ENCODE measurements at regions not wholly inside any gene's neighbourhood (a gene's known extent, or its start where the extent isn't known, plus 50 kb on each side); places are given as distances from the start of the nearest gene placed in this dataset.

DNA sequence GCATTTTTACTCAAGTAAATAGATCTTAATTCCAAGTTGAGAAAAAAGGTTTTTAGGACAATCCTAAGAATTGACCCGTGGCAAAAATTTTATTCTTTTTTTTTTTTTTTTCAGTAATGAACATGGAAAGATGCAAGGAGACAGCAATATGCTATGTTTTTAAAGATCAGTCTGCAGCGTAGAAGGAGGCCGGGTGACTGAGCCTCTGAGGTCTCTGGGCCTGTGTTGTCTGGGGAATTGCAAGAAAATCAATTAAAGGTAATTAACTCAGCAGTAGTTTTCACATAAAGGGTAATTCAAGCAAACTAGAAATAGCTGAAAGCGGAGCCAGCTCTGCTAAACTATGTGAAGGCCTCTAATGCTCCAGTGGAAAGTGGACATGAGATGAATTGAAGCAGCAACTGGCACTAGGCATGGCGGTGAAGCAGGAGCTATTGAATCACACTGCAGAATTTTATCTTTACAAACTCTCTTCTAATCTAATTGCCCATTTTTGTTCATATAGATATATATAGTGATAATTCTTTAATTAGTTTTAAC, 285.2 kb upstream of the ITGA1 start:
- Histone ChIP-seq H3K4me3 (ENCODE audit: control insufficient read depth in 1 of 2, extremely low read depth in 1 of 2, low read length in 1 of 2) (no peak overlapping the region), H3K9me3 (no peaks in the 10 kb centered on the region), H3K4me1 (ENCODE audit: control insufficient read depth in 1 of 2, extremely low read depth in 1 of 2, insufficient read depth in 2 of 2, low read length in 2 of 2) (peaks cover 0 to 5% of the 10 kb centered on the region in 2 experiments), H3K36me3 (ENCODE audit: control insufficient read depth in 2 of 2, extremely low read depth in 1 of 2, insufficient read depth in 1 of 2, low read length in 1 of 2) (no peaks in the 10 kb centered on the region), H3K27ac (ENCODE audit: low read length) (no peak overlapping the region), H3K27me3 (replicated peaks in 1 of 2; ENCODE audit: control insufficient read depth in 2 of 2, extremely low read depth in 1 of 2, insufficient read depth in 2 of 2, low read length in 1 of 2) (no peaks in the 10 kb centered on the region)
- ATAC-seq (replicated peaks in 1 of 4), result no peak
- ChIA-PET POLR2A (interaction anchor here in 1 of 2 donors (0.6 kb wide), 1 partner anchor 12 kb away, joined by 4 read pairs; no protein-coding TSS in a partner anchor), CTCF (interaction anchor here in 1 of 2 donors (1.2 kb wide), 1 partner anchor 72 kb away, joined by 4 read pairs; no protein-coding TSS in a partner anchor)
- H3K27me3 Mint-ChIP-seq, result peaks cover 0 to 4% of the 10 kb centered on the region in 2 donors
- no peak for DNase-seq
- no peaks in the 10 kb centered on the region for H3K9me3 Mint-ChIP-seq
- WGBS (ENCODE audit: insufficient coverage), result 80% methylated on average over 2 of the region's 5 CpGs
- H3K27ac Mint-ChIP-seq, result no peak overlapping the region
- H3K4me1 Mint-ChIP-seq, result peaks cover 0 to 4% (median 0%) of the 10 kb centered on the region in 3 donors
- H3K36me3 Mint-ChIP-seq, result no peaks in the 10 kb centered on the region
- no peak overlapping the region for H3K4me3 Mint-ChIP-seq

DNA sequence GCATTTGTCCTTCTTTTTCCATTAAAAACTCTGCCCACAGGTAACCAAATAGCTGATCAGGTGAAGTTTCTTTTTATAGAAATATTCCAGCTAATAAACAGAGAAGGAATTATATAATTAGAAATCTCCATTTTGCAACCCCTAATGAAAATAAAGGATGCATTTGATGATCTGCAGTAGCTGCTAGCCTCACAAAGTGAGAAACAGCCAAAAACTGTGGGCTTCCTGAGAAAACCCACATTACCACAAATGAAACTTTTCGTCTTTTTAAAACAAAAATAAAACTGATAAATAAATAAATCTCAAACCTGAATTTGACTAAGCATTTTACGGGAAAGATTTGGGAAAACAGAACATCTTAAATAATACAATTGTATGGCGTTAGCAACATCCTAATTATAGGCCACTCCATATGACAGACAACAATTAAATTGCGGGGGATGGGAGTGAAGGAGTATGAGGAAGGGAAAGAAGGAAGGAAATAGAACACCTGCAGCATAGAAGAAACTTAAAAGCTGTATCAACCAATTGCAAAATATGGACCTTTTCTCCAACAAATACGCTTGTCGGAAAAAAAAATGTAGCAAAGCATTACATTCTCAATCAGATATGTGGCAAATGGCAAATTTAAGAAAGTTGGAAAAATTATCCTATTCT, 283.0 kb upstream of the ITGA1 start:
- POLR2A ChIA-PET, result no interaction called here
- H3K27ac Mint-ChIP-seq, result no peak overlapping the region

GRCh38 chr5:52517667-52518066, 270.0 kb upstream of the ITGA1 start:
- Mint-ChIP-seq H3K27ac (no peak overlapping the region), H3K36me3 (no peaks in the 10 kb centered on the region), H3K27me3 (no peaks in the 10 kb centered on the region), H3K4me1 (no peaks in the 10 kb centered on the region), H3K4me3 (no peak overlapping the region), H3K9me3 (peaks cover 6 to 14% (median 6%) of the 10 kb centered on the region in 3 donors)
- H3K36me3 ChIP-seq (ENCODE audit: control insufficient read depth in 2 of 2, extremely low read depth in 1 of 2, insufficient read depth in 1 of 2, low read length in 1 of 2), result no peaks in the 10 kb centered on the region
- H3K27me3 ChIP-seq (replicated peaks in 1 of 2; ENCODE audit: control insufficient read depth in 2 of 2, extremely low read depth in 1 of 2, insufficient read depth in 2 of 2, low read length in 1 of 2), result peaks cover 0 to 3% of the 10 kb centered on the region in 2 experiments
- no peaks in the 10 kb centered on the region for H3K4me1 ChIP-seq (ENCODE audit: control insufficient read depth in 1 of 2, extremely low read depth in 1 of 2, insufficient read depth in 2 of 2, low read length in 2 of 2)
- no peak overlapping the region for H3K4me3 ChIP-seq (ENCODE audit: control insufficient read depth in 1 of 2, extremely low read depth in 1 of 2, low read length in 1 of 2)
- 97% methylated on average over 18 of the region's 18 CpGs for WGBS (ENCODE audit: insufficient coverage)
- POLR2A ChIA-PET, result no interaction called here
- ATAC-seq (replicated peaks in 1 of 4), result peak in 1 of 4 experiments; percentile 23
- no peak for DNase-seq
- no peak overlapping the region for H3K27ac ChIP-seq (ENCODE audit: low read length)
- CTCF ChIA-PET, result no interaction called here
- H3K9me3 ChIP-seq, result no peaks in the 10 kb centered on the region

More for the DNA sequence above, 283.0 kb upstream of the ITGA1 start:
- Mint-ChIP-seq H3K36me3 (no peaks in the 10 kb centered on the region), H3K27me3 (peaks cover 4 to 7% of the 10 kb centered on the region in 2 donors), H3K9me3 (no peaks in the 10 kb centered on the region), H3K4me1 (peaks cover 0 to 4% (median 0%) of the 10 kb centered on the region in 3 donors), H3K4me3 (no peak overlapping the region)
- no peak for DNase-seq
- no CpG with 5 or more reads among the region's 6 CpGs for WGBS (ENCODE audit: insufficient coverage)
- ATAC-seq (replicated peaks in 1 of 4), result no peak
- no peak overlapping the region for H3K27ac ChIP-seq (ENCODE audit: low read length)
- CTCF ChIA-PET, result no interaction called here
- H3K27me3 ChIP-seq (replicated peaks in 1 of 2; ENCODE audit: control insufficient read depth in 2 of 2, extremely low read depth in 1 of 2, insufficient read depth in 2 of 2, low read length in 1 of 2), result no peaks in the 10 kb centered on the region
- no peaks in the 10 kb centered on the region for H3K9me3 ChIP-seq
- no peak overlapping the region for H3K4me3 ChIP-seq (ENCODE audit: control insufficient read depth in 1 of 2, extremely low read depth in 1 of 2, low read length in 1 of 2)
- no peaks in the 10 kb centered on the region for H3K36me3 ChIP-seq (ENCODE audit: control insufficient read depth in 2 of 2, extremely low read depth in 1 of 2, insufficient read depth in 1 of 2, low read length in 1 of 2)
- peaks cover 0 to 5% of the 10 kb centered on the region in 2 experiments for H3K4me1 ChIP-seq (ENCODE audit: control insufficient read depth in 1 of 2, extremely low read depth in 1 of 2, insufficient read depth in 2 of 2, low read length in 2 of 2)

DNA sequence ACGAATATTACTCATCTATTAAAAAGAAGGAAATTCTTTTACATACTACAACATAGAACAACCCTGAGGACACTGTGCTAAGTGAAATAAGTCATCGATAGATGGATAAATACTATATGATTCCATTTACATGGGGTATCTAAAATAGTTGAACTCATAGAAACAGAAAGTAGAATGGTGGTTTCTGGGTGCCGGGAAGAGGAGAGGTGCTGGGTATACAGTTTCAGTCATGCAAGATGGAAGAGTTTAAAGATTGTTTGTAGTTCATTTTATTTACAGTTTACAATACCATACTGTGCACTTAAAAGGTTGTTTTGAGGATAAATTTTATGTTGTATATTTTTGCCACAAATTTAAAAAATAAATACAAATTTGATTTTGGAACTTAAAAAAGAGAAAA, 267.5 kb upstream of the ITGA1 start:
- ATAC-seq (replicated peaks in 1 of 4), result no peak
- H3K27me3 Mint-ChIP-seq, result peaks cover 0 to 5% of the 10 kb centered on the region in 2 donors
- H3K9me3 Mint-ChIP-seq, result peaks cover 3 to 6% (median 4%) of the 10 kb centered on the region in 3 donors
- H3K36me3 Mint-ChIP-seq, result no peaks in the 10 kb centered on the region
- ChIA-PET CTCF (no interaction called here), POLR2A (no interaction called here)
- WGBS (ENCODE audit: insufficient coverage), result no CpG with 5 or more reads among the region's 3 CpGs
- no peak overlapping the region for H3K27ac Mint-ChIP-seq
- no peaks in the 10 kb centered on the region for H3K4me1 ChIP-seq (ENCODE audit: control insufficient read depth in 1 of 2, extremely low read depth in 1 of 2, insufficient read depth in 2 of 2, low read length in 2 of 2)
- DNase-seq, result no peak
- no peaks in the 10 kb centered on the region for H3K4me1 Mint-ChIP-seq
- no peak overlapping the region for H3K27ac ChIP-seq (ENCODE audit: low read length)
- no peaks in the 10 kb centered on the region for H3K36me3 ChIP-seq (ENCODE audit: control insufficient read depth in 2 of 2, extremely low read depth in 1 of 2, insufficient read depth in 1 of 2, low read length in 1 of 2)
- H3K4me3 Mint-ChIP-seq, result no peak overlapping the region
- peaks cover 0 to 3% of the 10 kb centered on the region in 2 experiments for H3K27me3 ChIP-seq (replicated peaks in 1 of 2; ENCODE audit: control insufficient read depth in 2 of 2, extremely low read depth in 1 of 2, insufficient read depth in 2 of 2, low read length in 1 of 2)
- no peaks in the 10 kb centered on the region for H3K9me3 ChIP-seq
- H3K4me3 ChIP-seq (ENCODE audit: control insufficient read depth in 1 of 2, extremely low read depth in 1 of 2, low read length in 1 of 2), result no peak overlapping the region

DNA sequence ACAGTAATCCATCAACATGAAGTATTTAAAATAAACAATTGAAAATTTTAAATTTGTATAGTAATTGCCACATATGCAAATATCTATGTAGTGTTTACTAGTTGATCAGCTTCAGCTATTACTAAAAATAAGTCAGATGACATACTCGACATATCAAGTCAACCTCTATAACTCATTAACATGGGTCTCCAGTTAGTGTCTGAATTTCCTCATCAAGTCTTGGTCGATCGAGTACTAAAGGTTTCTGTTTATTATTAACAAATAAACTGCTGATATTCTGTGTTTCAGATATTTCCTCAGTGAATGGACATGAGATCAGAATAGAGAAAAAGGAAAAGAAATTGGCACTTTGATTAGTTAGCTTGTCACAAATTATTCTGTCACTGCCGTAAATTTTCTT, 266.5 kb upstream of the ITGA1 start:
- H3K27ac Mint-ChIP-seq, result no peak overlapping the region
- Histone ChIP-seq H3K4me1 (ENCODE audit: control insufficient read depth in 1 of 2, extremely low read depth in 1 of 2, insufficient read depth in 2 of 2, low read length in 2 of 2) (no peaks in the 10 kb centered on the region), H3K9me3 (no peaks in the 10 kb centered on the region), H3K4me3 (ENCODE audit: control insufficient read depth in 1 of 2, extremely low read depth in 1 of 2, low read length in 1 of 2) (no peak overlapping the region), H3K36me3 (ENCODE audit: control insufficient read depth in 2 of 2, extremely low read depth in 1 of 2, insufficient read depth in 1 of 2, low read length in 1 of 2) (no peaks in the 10 kb centered on the region), H3K27ac (ENCODE audit: low read length) (no peak overlapping the region), H3K27me3 (replicated peaks in 1 of 2; ENCODE audit: control insufficient read depth in 2 of 2, extremely low read depth in 1 of 2, insufficient read depth in 2 of 2, low read length in 1 of 2) (peaks cover 0 to 3% of the 10 kb centered on the region in 2 experiments)
- H3K4me3 Mint-ChIP-seq, result no peak overlapping the region
- CTCF ChIA-PET, result no interaction called here
- no peaks in the 10 kb centered on the region for H3K4me1 Mint-ChIP-seq
- POLR2A ChIA-PET, result no interaction called here
- WGBS (ENCODE audit: insufficient coverage), result no CpG with 5 or more reads among the region's 4 CpGs
- peaks cover 0 to under 1% (median 0%) of the 10 kb centered on the region in 3 donors for H3K9me3 Mint-ChIP-seq
- no peak for DNase-seq
- no peaks in the 10 kb centered on the region for H3K36me3 Mint-ChIP-seq
- no peak for ATAC-seq (replicated peaks in 1 of 4)
- H3K27me3 Mint-ChIP-seq, result peaks cover 0 to 5% of the 10 kb centered on the region in 2 donors

- H3K4me3 Mint-ChIP-seq, result no peak overlapping the region
- H3K9me3 Mint-ChIP-seq, result peaks cover 0 to 4% (median 0%) of the 10 kb centered on the region in 3 donors
- Histone ChIP-seq H3K9me3 (no peaks in the 10 kb centered on the region), H3K27ac (ENCODE audit: low read length) (no peak overlapping the region), H3K27me3 (replicated peaks in 1 of 2; ENCODE audit: control insufficient read depth in 2 of 2, extremely low read depth in 1 of 2, insufficient read depth in 2 of 2, low read length in 1 of 2) (no peaks in the 10 kb centered on the region), H3K4me1 (ENCODE audit: control insufficient read depth in 1 of 2, extremely low read depth in 1 of 2, insufficient read depth in 2 of 2, low read length in 2 of 2) (no peaks in the 10 kb centered on the region), H3K4me3 (ENCODE audit: control insufficient read depth in 1 of 2, extremely low read depth in 1 of 2, low read length in 1 of 2) (no peak overlapping the region), H3K36me3 (ENCODE audit: control insufficient read depth in 2 of 2, extremely low read depth in 1 of 2, insufficient read depth in 1 of 2, low read length in 1 of 2) (no peaks in the 10 kb centered on the region)
- ChIA-PET CTCF (no interaction called here), POLR2A (no interaction called here)
- H3K27me3 Mint-ChIP-seq, result peaks cover 0 to 5% of the 10 kb centered on the region in 2 donors
- WGBS (ENCODE audit: insufficient coverage), result 90% methylated on average over 3 of the region's 4 CpGs
- ATAC-seq (replicated peaks in 1 of 4) (no peak), DNase-seq (no peak)
- no peaks in the 10 kb centered on the region for H3K36me3 Mint-ChIP-seq
- no peaks in the 10 kb centered on the region for H3K4me1 Mint-ChIP-seq
- H3K27ac Mint-ChIP-seq, result no peak overlapping the region
Measured at GRCh38 chr5:52523701-52524100, 264.0 kb upstream of the ITGA1 start.

Measured in T-cell (primary cell).